H1 (cell line): ENCODE measurements at regions not wholly inside any gene's neighbourhood (a gene's known extent, or its start where the extent isn't known, plus 50 kb on each side); places are given as distances from the start of the nearest gene placed in this dataset.

Experiments used
- CTCF ChIA-PET: fragments of 300-600 bp; sonication (Branson Sonifier 250); formaldehyde crosslinking; loops from one replicate; lab custom pipeline; 2021; ENCODE audit not compliant: partially characterized antibody; lab: Charles Lee
- POLR2A ChIA-PET: fragments of 300-600 bp; sonication (Branson Sonifier 250); formaldehyde crosslinking; loops from one replicate; lab custom pipeline; 2021; ENCODE audit warnings: inconsistent platforms; ENCODE audit not compliant: partially characterized antibody; lab: Charles Lee
- DNase-seq, 2 experiments: peaks; one replicate each; pipeline versions ENCODE4 v3.0.0 to v3.0.0-alpha.2; 2010 to 2022; ENCODE audit warnings: low spot score in 2 of 2, low read depth in 1 of 2, mixed read lengths in 1 of 2
- FAIRE-seq: peaks from 2 replicates; lab custom pipeline; 2011; peaks lifted over from hg19 to GRCh38; lab: Jason Lieb, UNC
- H2AFZ ChIP-seq: 2 replicates; pipeline ENCODE4 v1.8.1; 2012; ENCODE audit warnings: low read length, inconsistent platforms
- H2AK5ac ChIP-seq: 2 replicates; pipeline ENCODE4 v1.6.1; 2013; ENCODE audit warnings: low read depth, low read length
- H2BK120ac ChIP-seq: replicated peaks from 2 replicates; pipeline ENCODE3; 2013; ENCODE audit warnings: low read depth, low read length, inconsistent platforms
- H2BK12ac ChIP-seq: 2 replicates; pipeline ENCODE4 v1.6.1; 2013; ENCODE audit warnings: low read depth, low read length
- H2BK15ac ChIP-seq: 2 replicates; pipeline ENCODE4 v1.6.1; 2013; ENCODE audit warnings: low read length
- H2BK20ac ChIP-seq: 2 replicates; pipeline ENCODE4 v1.6.1; 2013; ENCODE audit warnings: low read length
- H2BK5ac ChIP-seq: 2 replicates; pipeline ENCODE4 v1.6.1; 2013; ENCODE audit warnings: low read depth, low read length
- H3K14ac ChIP-seq: 2 replicates; pipeline ENCODE4 v1.6.1; 2013; ENCODE audit warnings: inconsistent platforms; ENCODE audit not compliant: insufficient read length
- H3K18ac ChIP-seq: 2 replicates; pipeline ENCODE4 v1.6.1; 2013; ENCODE audit warnings: low read length; ENCODE audit errors: extremely low read depth
- H3K23ac ChIP-seq: 2 replicates; pipeline ENCODE4 v1.6.1; 2013; ENCODE audit warnings: inconsistent platforms; ENCODE audit not compliant: insufficient read length
- H3K23me2 ChIP-seq: 2 replicates; pipeline ENCODE4 v1.6.1; 2013; ENCODE audit warnings: low read depth, low read length
- H3K27ac ChIP-seq: 2 replicates; pipeline ENCODE4 v1.6.1; 2011; ENCODE audit warnings: low read depth, low read length, inconsistent platforms
- H3K27me3 ChIP-seq, 4 experiments: replicated peaks in 1 of 4; 1 replicate in 1 of 4; 2 replicates in 3 of 4; pipeline versions ENCODE4 v1.6.1 to v1.8.1; 2011 to 2013; ENCODE audit warnings: low read length in 3 of 4, mild to moderate bottlenecking in 3 of 4, inconsistent platforms in 2 of 4, mixed read lengths in 2 of 4, moderate library complexity in 1 of 4; ENCODE audit not compliant: control insufficient read depth in 3 of 4, insufficient read depth in 3 of 4; ENCODE audit errors: extremely low read depth in 1 of 4
- H3K36me3 ChIP-seq, 4 experiments: 2 replicates each; pipeline versions ENCODE4 v1.6.1 to v1.8.1; 2011 to 2013; ENCODE audit warnings: mild to moderate bottlenecking in 4 of 4, low read length in 3 of 4, moderate library complexity in 2 of 4, control low read depth in 1 of 4, inconsistent platforms in 1 of 4; ENCODE audit not compliant: insufficient read depth in 4 of 4, control insufficient read depth in 2 of 4
- H3K4ac ChIP-seq: replicated peaks from 2 replicates; pipeline ENCODE3; 2013; ENCODE audit warnings: low read length, low read depth, mixed read lengths, inconsistent platforms; ENCODE audit not compliant: insufficient read length
- H3K4me1 ChIP-seq, 4 experiments: replicated peaks in 1 of 4; 1 replicate in 1 of 4; 2 replicates in 3 of 4; pipeline versions ENCODE4 v1.6.1 to v1.8.1; 2011 to 2013; ENCODE audit warnings: low read length in 3 of 4, inconsistent platforms in 2 of 4, mixed read lengths in 1 of 4; ENCODE audit not compliant: insufficient read depth in 4 of 4, control insufficient read depth in 3 of 4
- H3K4me2 ChIP-seq, 2 experiments: 2 replicates each; pipeline versions ENCODE4 v1.6.1 to v1.8.1; 2011 to 2013; ENCODE audit warnings: low read depth in 2 of 2, low read length in 2 of 2, control low read depth in 1 of 2, inconsistent platforms in 1 of 2, mild to moderate bottlenecking in 1 of 2; ENCODE audit not compliant: insufficient read depth in 1 of 2
- H3K4me3 ChIP-seq, 4 experiments: fragments of 200-600, 300-600 bp in 1 of 4; sonication (generic), shearing (Covaris generic), sonication (Bioruptor Twin) in 1 of 4; 2 replicates each; pipeline versions ENCODE4 v1.5.1 to v1.8.1; 2011 to 2016; ENCODE audit warnings: low read length in 4 of 4, low read depth in 3 of 4, control low read depth in 2 of 4, inconsistent platforms in 2 of 4, mild to moderate bottlenecking in 2 of 4, mixed read lengths in 1 of 4, moderate library complexity in 1 of 4; ENCODE audit not compliant: insufficient read depth in 2 of 4; ENCODE audit errors: extremely low read depth in 1 of 4
- H3K56ac ChIP-seq: replicated peaks from 2 replicates; pipeline ENCODE3; 2013; ENCODE audit warnings: low read depth, mild to moderate bottlenecking, mixed read lengths, low read length, inconsistent platforms; ENCODE audit not compliant: insufficient read length
- H3K79me1 ChIP-seq: 2 replicates; pipeline ENCODE4 v1.6.1; 2013; ENCODE audit warnings: low read depth, low read length, control low read depth
- H3K79me2 ChIP-seq, 2 experiments: 2 replicates each; pipeline versions ENCODE4 v1.6.1 to v1.8.1; 2012 to 2013; ENCODE audit warnings: low read length in 2 of 2, mild to moderate bottlenecking in 2 of 2, inconsistent platforms in 1 of 2; ENCODE audit not compliant: insufficient read depth in 2 of 2, control insufficient read depth in 1 of 2
- H3K9ac ChIP-seq, 4 experiments: replicated peaks in 1 of 4; 1 replicate in 1 of 4; 2 replicates in 3 of 4; pipeline versions ENCODE4 v1.6.1 to v1.8.1; 2011 to 2013; ENCODE audit warnings: low read depth in 3 of 4, low read length in 3 of 4, control low read depth in 2 of 4, mild to moderate bottlenecking in 2 of 4, moderate library complexity in 2 of 4, inconsistent platforms in 1 of 4; ENCODE audit errors: extremely low read depth in 1 of 4
- H3K9me3 ChIP-seq, 2 experiments: 2 replicates each; pipeline versions ENCODE4 v1.6.1 to v1.8.1; 2012 to 2013; ENCODE audit warnings: mild to moderate bottlenecking in 2 of 2, moderate library complexity in 2 of 2, control low read depth in 1 of 2, inconsistent platforms in 1 of 2, low read depth in 1 of 2, low read length in 1 of 2, mixed read lengths in 1 of 2; ENCODE audit not compliant: insufficient read depth in 2 of 2
- H4K20me1 ChIP-seq, 2 experiments: replicated peaks in 1 of 2; 2 replicates each; pipeline versions ENCODE3 to v1.8.1; 2011 to 2013; ENCODE audit warnings: inconsistent platforms in 2 of 2, low read length in 2 of 2, mild to moderate bottlenecking in 1 of 2; ENCODE audit not compliant: insufficient read depth in 2 of 2, control insufficient read depth in 1 of 2
- H4K5ac ChIP-seq: 2 replicates; pipeline ENCODE4 v1.6.1; 2013; ENCODE audit warnings: low read length, low read depth, mixed read lengths, inconsistent platforms; ENCODE audit not compliant: insufficient read length
- H4K8ac ChIP-seq: 2 replicates; pipeline ENCODE4 v1.8.0; 2013; ENCODE audit warnings: mild to moderate bottlenecking, moderate library complexity, low read length, inconsistent platforms; ENCODE audit not compliant: insufficient read depth; ENCODE audit errors: extremely low read depth
- H4K91ac ChIP-seq: replicated peaks from 2 replicates; pipeline ENCODE3; 2013; ENCODE audit warnings: low read length, mixed read lengths, inconsistent platforms; ENCODE audit not compliant: insufficient read length
- POU5F1 ChIP-seq: IDR thresholded peaks from 2 replicates; pipeline ENCODE4 v1.6.1; 2011; ENCODE audit warnings: low read depth, mild to moderate bottlenecking, low read length, moderate library complexity
- SP2 ChIP-seq: IDR thresholded peaks from 2 replicates; pipeline ENCODE4 v1.6.1; 2012; ENCODE audit warnings: mild to moderate bottlenecking, low read length, inconsistent platforms
- TBP ChIP-seq: IDR thresholded peaks from 2 replicates; pipeline ENCODE4 v1.6.1; 2011; ENCODE audit warnings: low read depth, low read length, improper control_type of control experiment
- WGBS, 2 experiments: shearing (Covaris generic) in 1 of 2; methylation state at CpG; one replicate each; pipeline versions ENCODE4 v1.1.6 to v1.1.7; 2013 to 2015; ENCODE audit warnings: low lambda C conversion rate in 2 of 2, mixed read lengths in 2 of 2, inconsistent platforms in 1 of 2, low coverage in 1 of 2, missing lambda C conversion rate in 1 of 2; ENCODE audit not compliant: insufficient replicate concordance in 2 of 2, insufficient coverage in 1 of 2, insufficient read length in 1 of 2; ENCODE audit errors: extremely low coverage in 1 of 2, missing lambda C conversion rate in 1 of 2; 5-methylcytosine and 5-hydroxymethylcytosine counted together

DNA sequence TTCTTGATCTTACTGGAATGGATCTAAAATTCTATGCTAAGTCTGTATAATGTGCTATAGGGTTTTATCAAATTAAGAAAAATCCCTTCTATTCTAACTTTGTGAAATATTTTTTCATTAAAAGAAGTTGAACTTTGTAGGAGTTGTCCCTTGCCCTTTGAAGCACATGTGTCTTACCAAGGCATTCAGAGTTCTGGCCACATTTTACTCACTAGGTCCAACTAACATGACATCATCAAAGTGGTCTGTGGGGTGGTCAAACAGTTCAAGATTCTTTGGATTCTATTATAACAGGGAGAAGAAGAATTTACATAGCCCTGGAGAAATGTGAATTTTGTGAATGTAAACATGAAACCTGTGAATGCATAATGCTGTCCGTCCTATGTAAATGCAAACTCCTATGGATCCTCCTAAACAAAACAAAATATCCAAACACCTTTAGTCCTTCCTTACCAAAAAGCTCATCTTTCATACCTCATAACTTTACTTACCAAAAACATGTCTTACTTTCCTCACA lies 88.7 kb downstream of the EBNA1BP2 start:
- POLR2A ChIA-PET, result no interaction called here
- CTCF ChIA-PET, result interaction anchor here (0.6 to 2.6 kb wide), 3 partner anchors 10 to 218 kb away, joined by 3 to 20 read pairs (median 4); no protein-coding TSS in a partner anchor
- TF ChIP-seq POU5F1 (no peak), SP2 (no peak), TBP (no peak)

More for the DNA sequence above, 88.7 kb downstream of the EBNA1BP2 start:
- H3K4me1 ChIP-seq, result no peaks in the 10 kb centered on the region
- H3K9me3 ChIP-seq, result no peaks in the 10 kb centered on the region
- H2BK20ac ChIP-seq, result no peak overlapping the region
- no peak overlapping the region for H2AK5ac ChIP-seq
- H3K27me3 ChIP-seq, result no peaks in the 10 kb centered on the region
- 71% methylated on average over 1 of the region's 1 CpG; no CpG with 5 or more reads in 1 of the 2 experiments for WGBS, 2 experiments
- H3K4me3 ChIP-seq, result no peak overlapping the region
- H3K27ac ChIP-seq, result no peak overlapping the region
- H3K4me2 ChIP-seq, result no peak overlapping the region
- no peak overlapping the region for H3K14ac ChIP-seq
- no peaks in the 10 kb centered on the region for H4K20me1 ChIP-seq
- no peak overlapping the region for H2BK120ac ChIP-seq
- no peak overlapping the region for H4K91ac ChIP-seq
- H3K23ac ChIP-seq, result no peak overlapping the region
- no peak overlapping the region for H3K56ac ChIP-seq
- no peak overlapping the region for H3K18ac ChIP-seq
- H3K79me2 ChIP-seq, result no peaks in the 10 kb centered on the region
- no peak overlapping the region for H2BK15ac ChIP-seq
- no peak overlapping the region for H2BK12ac ChIP-seq
- DNase-seq, result no peak
- no peak overlapping the region for H4K5ac ChIP-seq
- H3K23me2 ChIP-seq, result no peaks in the 10 kb centered on the region
- no peak overlapping the region for H4K8ac ChIP-seq
- H3K9ac ChIP-seq, result no peak overlapping the region
- no peak overlapping the region for H2BK5ac ChIP-seq
- no peak overlapping the region for H2AFZ ChIP-seq
- no peak for FAIRE-seq
- H3K36me3 ChIP-seq, result no peaks in the 10 kb centered on the region
- no peaks in the 10 kb centered on the region for H3K79me1 ChIP-seq
- H3K4ac ChIP-seq, result no peak overlapping the region
